Fibroblast of lung (primary cell): ENCODE measurements at regions not wholly inside any gene's neighbourhood (a gene's known extent, or its start where the extent isn't known, plus 50 kb on each side); places are given as distances from the start of the nearest gene placed in this dataset.
A peak's percentile ranks its signal among the peaks of the same experiment; 100 is the strongest.
"Not testable (repeated sequence)": the region's sequence is repeated elsewhere in the genome, so short reads cannot be mapped to it uniquely, and the experiment has no call there.

Experiments used
- DNase-seq, 2 donors: peaks; one replicate each; pipeline versions ENCODE4 v3.0.0 to v3.0.0-alpha.2; 2010; ENCODE audit warnings: low read depth in 2 of 2
- H2AFZ ChIP-seq: 2 replicates; pipeline ENCODE4 v1.5.1; 2012; ENCODE audit warnings: low read length, control low read depth, inconsistent platforms
- H3K27ac ChIP-seq: 2 replicates; pipeline ENCODE4 v1.5.1; 2011; ENCODE audit warnings: low read length, control low read depth; ENCODE audit not compliant: insufficient read depth
- H3K27me3 ChIP-seq: 2 replicates; pipeline ENCODE4 v1.5.1; 2011; ENCODE audit warnings: mild to moderate bottlenecking, low read length; ENCODE audit not compliant: control insufficient read depth, insufficient read depth
- H3K36me3 ChIP-seq: 2 replicates; pipeline ENCODE4 v1.5.1; 2011; ENCODE audit warnings: low read length; ENCODE audit not compliant: control insufficient read depth, insufficient read depth
- H3K4me1 ChIP-seq: 2 replicates; pipeline ENCODE4 v1.5.1; 2011; ENCODE audit warnings: low read length; ENCODE audit not compliant: control insufficient read depth, insufficient read depth; ENCODE audit errors: extremely low read depth
- H3K4me2 ChIP-seq: 2 replicates; pipeline ENCODE4 v1.5.1; 2011; ENCODE audit warnings: low read length, control low read depth; ENCODE audit not compliant: insufficient read depth; ENCODE audit errors: extremely low read depth
- H3K4me3 ChIP-seq, 4 experiments: fragments of 200-600 bp in 1 of 4; sonication (generic) in 1 of 4; replicated peaks in 1 of 4; 2 replicates each; pipeline ENCODE4 v1.5.1; 2011 to 2016; ENCODE audit warnings: low read length in 4 of 4, low read depth in 3 of 4, mild to moderate bottlenecking in 3 of 4, control low read depth in 2 of 4, inconsistent platforms in 1 of 4, mixed read lengths in 1 of 4; ENCODE audit not compliant: insufficient read depth in 1 of 4; ENCODE audit errors: control extremely low read depth in 1 of 4
- H3K79me2 ChIP-seq: 2 replicates; pipeline ENCODE4 v1.5.1; 2012; ENCODE audit warnings: mild to moderate bottlenecking, low read length, inconsistent platforms; ENCODE audit not compliant: control insufficient read depth, insufficient read depth
- H3K9ac ChIP-seq: 2 replicates; pipeline ENCODE4 v1.5.1; 2011; ENCODE audit warnings: mild to moderate bottlenecking, low read length, control low read depth; ENCODE audit not compliant: insufficient read depth
- H3K9me3 ChIP-seq: 2 replicates; pipeline ENCODE4 v1.5.1; 2012; ENCODE audit warnings: low read depth, low read length; ENCODE audit not compliant: control insufficient read depth, insufficient read depth
- H4K20me1 ChIP-seq: 2 replicates; pipeline ENCODE4 v1.5.1; 2011; ENCODE audit warnings: low read length; ENCODE audit not compliant: control insufficient read depth, insufficient read depth; ENCODE audit errors: extremely low read depth
- EZH2 ChIP-seq: IDR thresholded peaks from 2 replicates; pipeline ENCODE4 v1.5.1; 2012; ENCODE audit warnings: low read length, control low read depth, mild to moderate bottlenecking; ENCODE audit errors: missing control alignments
- TF ChIP-seq, protein P1 (sequence below), 2 donors: IDR thresholded peaks in 1 of 2; conservative IDR thresholded peaks in 1 of 2; 1 replicate in 1 of 2; 2 replicates in 1 of 2; pipeline ENCODE4 v1.5.1; 2011 to 2012; ENCODE audit warnings: low read length in 2 of 2, control low read depth in 1 of 2, inconsistent platforms in 1 of 2, low read depth in 1 of 2, mild to moderate bottlenecking in 1 of 2

DNA sequence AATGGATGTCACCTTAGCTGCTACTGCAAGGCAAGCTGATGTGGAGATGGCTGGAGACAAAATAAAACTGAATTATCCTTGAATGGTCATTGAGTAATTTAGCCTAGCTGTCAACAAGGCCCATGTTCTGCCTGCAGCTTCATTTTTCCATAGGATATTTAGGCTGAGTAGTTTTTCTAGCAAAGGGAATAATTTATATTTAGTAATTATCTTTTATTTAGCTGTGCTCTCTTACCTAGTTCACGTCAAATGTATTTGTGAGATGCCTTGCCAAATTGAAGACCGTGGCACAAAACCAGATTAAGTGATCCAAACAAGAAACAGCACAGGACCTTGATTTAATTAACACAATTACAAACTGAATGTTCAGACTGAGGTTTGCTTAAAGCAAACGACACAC, 77.4 kb upstream of the CEP162 start:
- H3K27me3 ChIP-seq, result no peaks in the 10 kb centered on the region
- H3K4me1 ChIP-seq, result no peaks in the 10 kb centered on the region
- no peak overlapping the region for H3K4me2 ChIP-seq
- H3K9me3 ChIP-seq, result no peaks in the 10 kb centered on the region
- no peak overlapping the region for H3K9ac ChIP-seq
- no peak for DNase-seq
- no peaks in the 10 kb centered on the region for H3K36me3 ChIP-seq
- H2AFZ ChIP-seq, result no peak overlapping the region
- no peak overlapping the region for H3K27ac ChIP-seq
- H4K20me1 ChIP-seq, result no peaks in the 10 kb centered on the region
- no peaks in the 10 kb centered on the region for H3K79me2 ChIP-seq
- no peak overlapping the region for H3K4me3 ChIP-seq
- TF ChIP-seq, protein P1, sequence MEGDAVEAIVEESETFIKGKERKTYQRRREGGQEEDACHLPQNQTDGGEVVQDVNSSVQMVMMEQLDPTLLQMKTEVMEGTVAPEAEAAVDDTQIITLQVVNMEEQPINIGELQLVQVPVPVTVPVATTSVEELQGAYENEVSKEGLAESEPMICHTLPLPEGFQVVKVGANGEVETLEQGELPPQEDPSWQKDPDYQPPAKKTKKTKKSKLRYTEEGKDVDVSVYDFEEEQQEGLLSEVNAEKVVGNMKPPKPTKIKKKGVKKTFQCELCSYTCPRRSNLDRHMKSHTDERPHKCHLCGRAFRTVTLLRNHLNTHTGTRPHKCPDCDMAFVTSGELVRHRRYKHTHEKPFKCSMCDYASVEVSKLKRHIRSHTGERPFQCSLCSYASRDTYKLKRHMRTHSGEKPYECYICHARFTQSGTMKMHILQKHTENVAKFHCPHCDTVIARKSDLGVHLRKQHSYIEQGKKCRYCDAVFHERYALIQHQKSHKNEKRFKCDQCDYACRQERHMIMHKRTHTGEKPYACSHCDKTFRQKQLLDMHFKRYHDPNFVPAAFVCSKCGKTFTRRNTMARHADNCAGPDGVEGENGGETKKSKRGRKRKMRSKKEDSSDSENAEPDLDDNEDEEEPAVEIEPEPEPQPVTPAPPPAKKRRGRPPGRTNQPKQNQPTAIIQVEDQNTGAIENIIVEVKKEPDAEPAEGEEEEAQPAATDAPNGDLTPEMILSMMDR (conservative IDR thresholded peaks at IDR 0.05 in 1 of 2, IDR thresholded peaks at IDR 0.05 in 1 of 2; ENCODE audit: low read depth in 1 of 2, low read length in 2 of 2), result no peak
- no peak for TF ChIP-seq EZH2

DNA sequence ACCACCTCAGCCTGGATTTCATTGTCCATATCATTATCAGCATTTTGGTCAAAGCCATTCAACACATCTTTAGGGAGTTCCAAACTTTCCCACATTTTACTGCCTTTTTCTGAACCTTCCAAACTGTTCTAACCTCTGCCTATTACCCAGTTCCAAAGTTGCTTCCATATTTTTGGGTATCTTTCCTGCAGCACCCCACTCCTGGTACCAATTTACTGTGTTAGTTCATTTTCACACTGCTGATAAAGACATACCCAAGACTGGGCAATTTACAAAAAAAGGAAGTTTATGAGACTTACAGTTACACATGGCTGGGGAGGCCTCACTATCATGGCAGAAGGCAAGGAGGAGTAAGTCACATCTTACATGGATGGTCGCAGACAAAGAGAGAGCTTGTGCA, 63.6 kb upstream of the CEP162 start:
- not testable (repeated sequence) for H4K20me1 ChIP-seq

DNA sequence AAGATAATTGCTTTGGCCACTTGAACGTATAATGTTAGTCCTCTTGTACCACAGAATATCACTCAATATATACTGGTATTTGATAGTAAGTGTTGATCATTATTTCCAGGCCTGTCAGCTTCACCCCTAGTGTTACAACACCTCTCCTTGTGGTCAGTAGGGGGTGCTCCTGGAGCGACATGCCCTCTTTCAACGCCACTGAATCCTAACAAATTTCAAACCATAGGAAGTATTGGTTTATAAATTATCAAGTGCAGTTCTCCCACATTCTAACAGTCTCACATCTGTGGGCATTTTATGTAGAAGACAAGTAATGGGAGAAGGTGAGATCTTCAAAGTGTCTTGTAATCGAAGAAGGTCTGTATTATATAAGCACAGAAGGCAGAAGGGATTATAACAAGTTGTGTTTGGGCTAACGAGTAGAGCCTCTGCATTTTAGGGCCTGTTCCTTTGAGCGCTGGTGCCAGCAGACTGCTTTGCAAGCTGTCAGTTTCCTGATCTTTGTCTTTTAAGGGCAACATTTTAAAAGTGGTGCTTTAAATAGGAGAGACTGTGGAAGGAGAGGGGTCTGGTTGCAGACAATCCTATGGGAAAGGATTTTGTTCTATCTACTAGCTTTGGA, 57.1 kb upstream of the CEP162 start:
- Histone ChIP-seq H3K36me3 (no peaks in the 10 kb centered on the region), H3K4me3 (no peak overlapping the region), H3K27ac (no peak overlapping the region), H3K9ac (no peak overlapping the region), H3K4me2 (no peak overlapping the region), H4K20me1 (no peaks in the 10 kb centered on the region), H3K4me1 (no peaks in the 10 kb centered on the region), H3K79me2 (no peaks in the 10 kb centered on the region), H3K9me3 (no peaks in the 10 kb centered on the region), H3K27me3 (no peaks in the 10 kb centered on the region), H2AFZ (no peak overlapping the region)
- DNase-seq, result peak in 1 of 2 donors; percentile 27
- TF ChIP-seq EZH2, result no peak
- TF ChIP-seq, protein P1 (conservative IDR thresholded peaks at IDR 0.05 in 1 of 2, IDR thresholded peaks at IDR 0.05 in 1 of 2; ENCODE audit: low read depth in 1 of 2, low read length in 2 of 2), result peak; percentile 25 to 47

More for the DNA sequence above, 63.6 kb upstream of the CEP162 start:
- H3K27me3 ChIP-seq, H3K79me2 ChIP-seq, H3K4me1 ChIP-seq, H2AFZ ChIP-seq, H3K27ac ChIP-seq, H3K9me3 ChIP-seq, H3K4me2 ChIP-seq, H3K9ac ChIP-seq, H3K4me3 ChIP-seq, DNase-seq, H3K36me3 ChIP-seq: not testable (repeated sequence)
